Pancreas (tissue), 10 donors: ENCODE measurements at regions not wholly inside any gene's neighbourhood (a gene's known extent, or its start where the extent isn't known, plus 50 kb on each side); places are given as distances from the start of the nearest gene placed in this dataset.
A peak's percentile ranks its signal among the peaks of the same experiment; 100 is the strongest.

ENCODE experiments used
- ATAC-seq, 4 donors: fragments of 200-7000 bp; cut with Tn5 transposase; one replicate each; pipeline versions ENCODE4 v1.8.0 to v1.9.1; 2020; ENCODE audit warnings: mild to moderate bottlenecking in 4 of 4, moderate library complexity in 4 of 4
- DNase-seq, 6 donors: peaks; one replicate each; pipeline ENCODE4 v3.0.0-alpha.2; 2020
- FAIRE-seq: peaks from 2 replicates; lab custom pipeline; 2012; peaks lifted over from hg19 to GRCh38; lab: Jason Lieb, UNC
- H3K27ac ChIP-seq, 4 donors: fragments of 200-600 bp; sonication (generic); 1 replicate in 3 of 4; 2 replicates in 1 of 4; pipeline versions ENCODE4 v1.5.0 to v1.8.0; 2020
- H3K27me3 ChIP-seq, 4 donors: fragments of 200-600 bp; one replicate each; pipeline ENCODE4 v1.8.0; 2021
- H3K36me3 ChIP-seq, 3 donors: fragments of 200-600 bp; sonication (generic) in 1 of 3; one replicate each; pipeline versions ENCODE4 v1.5.0 to v1.8.0; 2020 to 2021
- H3K4me1 ChIP-seq, 3 donors: fragments of 200-600 bp; one replicate each; pipeline ENCODE4 v1.8.0; 2021
- H3K4me3 ChIP-seq, 4 donors: fragments of 200-600 bp; sonication (generic) in 2 of 4; one replicate each; pipeline versions ENCODE4 v1.5.0 to v1.8.0; 2020 to 2021
- H3K9me3 ChIP-seq, 4 donors: fragments of 200-600 bp; one replicate each; pipeline ENCODE4 v1.8.0; 2021
- CTCF ChIP-seq, 4 donors: fragments of 200-600 bp; sonication (generic) in 3 of 4; IDR thresholded peaks; one replicate each; pipeline versions ENCODE4 v1.5.0 to v1.8.0; 2021; ENCODE audit warnings: antibody characterized with exemption in 4 of 4
- WGBS, 2 donors: extraction: QIAGEN DNeasy Blood & Tissue Kit; methylation state at CpG; one replicate each; pipeline ENCODE4 v1.1.7; 2013; 5-methylcytosine and 5-hydroxymethylcytosine counted together
- intact Hi-C, 3 donors: fragments of 100-400 bp; cut with DNase I; formaldehyde crosslinking; loops; one replicate each; pipeline versions ENCODE4 v1.11.1 to v1.14.2; 2022
- donor health status: healthy with polysubstance abuse.
- donor health status: DM: no; HTN: no; CAD: no; lungs with moderate emphysema.
- donor health status: DM: no; HTN: no; CAD: no.
- donor health status: control.
- donor health status: control.
- donor health status: Bipolar disorder and iron deficiency.
- donor health status: DM: yes; HTN: yes; CAD: no.
- donor health status: DM: no; HTN: no; CAD: no.
- donor health status: DM: no; HTN: no; CAD: no.
- donor health status: DM: yes; HTN: yes; CAD: no.

GRCh38 chr12:127670294-127670693 is 596.7 kb upstream of the TMEM132C start:
- no peak for FAIRE-seq
- WGBS, 2 donors: 76 to 80% methylated on average over 5 of the region's 5 CpGs
- Histone ChIP-seq H3K4me3 (no peak overlapping the region), H3K27me3 (no peaks in the 10 kb centered on the region), H3K27ac (no peak overlapping the region), H3K4me1 (no peaks in the 10 kb centered on the region), H3K9me3 (no peaks in the 10 kb centered on the region), H3K36me3 (no peaks in the 10 kb centered on the region)
- TF ChIP-seq CTCF (IDR thresholded peaks at IDR 0.05): no peak
- DNase-seq: no peak
- intact Hi-C loops: no loop called here
- ATAC-seq: no peak

GRCh38 chr12:127670796-127671195 is 596.2 kb upstream of the TMEM132C start:
- TF ChIP-seq CTCF (IDR thresholded peaks at IDR 0.05): no peak
- ATAC-seq (no peak), DNase-seq (no peak), FAIRE-seq (no peak)
- H3K27ac ChIP-seq: no peak overlapping the region
- WGBS, 2 donors: 54 to 60% methylated on average over 5 of the region's 5 CpGs
- H3K4me1 ChIP-seq: no peaks in the 10 kb centered on the region
- H3K27me3 ChIP-seq: no peaks in the 10 kb centered on the region
- H3K4me3 ChIP-seq: no peak overlapping the region
- intact Hi-C loops: no loop called here
- no peaks in the 10 kb centered on the region for H3K9me3 ChIP-seq
- no peaks in the 10 kb centered on the region for H3K36me3 ChIP-seq

- no peak overlapping the region for H3K27ac ChIP-seq
- ATAC-seq: no peak
- intact Hi-C loops: no loop called here
- H3K36me3 ChIP-seq: no peaks in the 10 kb centered on the region
- H3K4me3 ChIP-seq: no peak overlapping the region
- no peaks in the 10 kb centered on the region for H3K9me3 ChIP-seq
- TF ChIP-seq CTCF (IDR thresholded peaks at IDR 0.05): no peak
- FAIRE-seq: no peak
- 65 to 77% methylated on average over 6 of the region's 6 CpGs for WGBS, 2 donors
- H3K4me1 ChIP-seq: no peaks in the 10 kb centered on the region
- DNase-seq: no peak
- H3K27me3 ChIP-seq: peaks cover 0 to 4% (median 0%) of the 10 kb centered on the region in 4 donors
Measured at GRCh38 chr12:127675936-127676335, 591.0 kb upstream of the TMEM132C start.

- no peak overlapping the region for H3K27ac ChIP-seq
- no peaks in the 10 kb centered on the region for H3K4me1 ChIP-seq
- FAIRE-seq (no peak), DNase-seq (peak in 5 of 6 donors; percentile 29 to 78 (median 57)), ATAC-seq (peak in 3 of 4 donors; percentile 77 to 85 (median 83))
- no peak overlapping the region for H3K4me3 ChIP-seq
- no peaks in the 10 kb centered on the region for H3K9me3 ChIP-seq
- intact Hi-C loops: no loop called here
- peak; percentile 51 to 66 (median 57) for TF ChIP-seq CTCF (IDR thresholded peaks at IDR 0.05)
- 16 to 18% methylated on average over 10 of the region's 10 CpGs for WGBS, 2 donors
- H3K27me3 ChIP-seq: peaks cover 0 to 4% (median 0%) of the 10 kb centered on the region in 4 donors
- no peaks in the 10 kb centered on the region for H3K36me3 ChIP-seq
Measured at GRCh38 chr12:127677537-127678131, 589.3 kb upstream of the TMEM132C start.

- no peaks in the 10 kb centered on the region for H3K4me1 ChIP-seq
- 64 to 70% methylated on average over 7 of the region's 7 CpGs for WGBS, 2 donors
Measured at GRCh38 chr12:127678945-127679344, 588.0 kb upstream of the TMEM132C start.

More at GRCh38 chr12:127678945-127679344, 588.0 kb upstream of the TMEM132C start:
- no peak for ATAC-seq
- Histone ChIP-seq H3K9me3 (no peaks in the 10 kb centered on the region), H3K36me3 (no peaks in the 10 kb centered on the region), H3K27ac (no peak overlapping the region), H3K27me3 (peaks cover 0 to 4% (median 0%) of the 10 kb centered on the region in 4 donors), H3K4me3 (no peak overlapping the region)
- no peak for DNase-seq
- intact Hi-C loops: no loop called here
- no peak for TF ChIP-seq CTCF (IDR thresholded peaks at IDR 0.05)
- FAIRE-seq: no peak
